Activated CD4-positive, alpha-beta T cell treated with anti-CD3 and anti-CD28 coated beads, Interleukin-2, amount 50 U/mL, for 1 hour (primary cell): ENCODE measurements at regions not wholly inside any gene's neighbourhood (a gene's known extent, or its start where the extent isn't known, plus 50 kb on each side); places are given as distances from the start of the nearest gene placed in this dataset.
"Not testable (repeated sequence)": the region's sequence is repeated elsewhere in the genome, so short reads cannot be mapped to it uniquely, and the experiment has no call there.

Experiments
- DNase-seq: peaks from one replicate; pipeline ENCODE4 v3.0.0-alpha.2; 2020

GRCh38 chr4:138413273-138413672, 171.1 kb upstream of the SLC7A11 start:
- no peak for DNase-seq

- no peak for DNase-seq
Measured at GRCh38 chr4:138412847-138413246, 170.7 kb upstream of the SLC7A11 start.

- no peak for DNase-seq
Measured at GRCh38 chr4:138410266-138410665, 168.1 kb upstream of the SLC7A11 start.

- DNase-seq, result no peak
Measured at GRCh38 chr4:138409670-138410069, 167.5 kb upstream of the SLC7A11 start.

- DNase-seq, result no peak
Measured at GRCh38 chr4:138408758-138409157, 166.6 kb upstream of the SLC7A11 start.

- no peak for DNase-seq
Measured at GRCh38 chr4:138407329-138407728, 165.2 kb upstream of the SLC7A11 start.

- no peak for DNase-seq
Measured at GRCh38 chr4:138406876-138407275, 164.7 kb upstream of the SLC7A11 start.

GRCh38 chr4:138405934-138406567, 163.9 kb upstream of the SLC7A11 start:
- DNase-seq, result no peak

GRCh38 chr4:138405466-138405891, 163.3 kb upstream of the SLC7A11 start:
- DNase-seq, result no peak

GRCh38 chr4:138404801-138405200, 162.7 kb upstream of the SLC7A11 start:
- DNase-seq, result no peak

- DNase-seq, result no peak
Measured at GRCh38 chr4:138404251-138404650, 162.1 kb upstream of the SLC7A11 start.

GRCh38 chr4:138401334-138401733, 159.2 kb upstream of the SLC7A11 start:
- DNase-seq, result no peak

- no peak for DNase-seq
Measured at GRCh38 chr4:138400543-138400942, 158.4 kb upstream of the SLC7A11 start.

- no peak for DNase-seq
Measured at GRCh38 chr4:138400066-138400465, 157.9 kb upstream of the SLC7A11 start.

GRCh38 chr4:138399081-138399480, 156.9 kb upstream of the SLC7A11 start:
- no peak for DNase-seq

- DNase-seq, result no peak
Measured at GRCh38 chr4:138398322-138398721, 156.2 kb upstream of the SLC7A11 start.

GRCh38 chr4:138393886-138394610, 151.9 kb upstream of the SLC7A11 start:
- no peak for DNase-seq

GRCh38 chr4:138392751-138393308, 150.7 kb upstream of the SLC7A11 start:
- DNase-seq, result no peak

GRCh38 chr4:138389976-138390685, 148.0 kb upstream of the SLC7A11 start:
- DNase-seq, result no peak

GRCh38 chr4:138374947-138375346, 132.8 kb upstream of the SLC7A11 start:
- no peak for DNase-seq

- DNase-seq, result no peak
Measured at GRCh38 chr4:138367942-138368341, 125.8 kb upstream of the SLC7A11 start.

- not testable (repeated sequence) for DNase-seq
Measured at GRCh38 chr4:138352446-138352845, 110.3 kb upstream of the SLC7A11 start.

GRCh38 chr4:138348055-138348454, 105.9 kb upstream of the SLC7A11 start:
- DNase-seq, result no peak

GRCh38 chr4:138347561-138347960, 105.4 kb upstream of the SLC7A11 start:
- no peak for DNase-seq
